ENCODE measurements at regions not wholly inside any gene's neighbourhood (a gene's known extent, or its start where the extent isn't known, plus 50 kb on each side); places are given as distances from the start of the nearest gene placed in this dataset.

DNA sequence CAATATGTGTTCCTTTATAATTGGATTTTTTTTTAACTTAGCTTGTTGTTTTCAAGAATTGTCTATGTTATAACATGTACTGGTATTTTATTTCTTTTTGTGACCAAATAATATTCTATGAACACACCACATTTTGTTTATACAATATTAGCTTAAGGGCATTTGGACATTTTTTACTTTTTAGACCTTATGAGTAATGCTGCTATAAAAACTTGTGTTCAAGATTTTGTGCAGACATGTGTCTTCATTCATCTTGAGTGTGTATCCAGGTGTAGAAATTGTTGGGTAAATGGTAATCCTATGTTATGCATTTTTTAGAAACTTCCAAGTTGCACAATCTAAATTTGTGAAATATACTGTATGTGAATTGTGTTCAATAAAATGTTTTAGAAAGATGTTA is 936.7 kb downstream of the CCSER2 start:
- no peak for TF ChIP-seq POLR2A (IDR thresholded peaks at IDR 0.05)
- TF ChIP-seq, protein P1, sequence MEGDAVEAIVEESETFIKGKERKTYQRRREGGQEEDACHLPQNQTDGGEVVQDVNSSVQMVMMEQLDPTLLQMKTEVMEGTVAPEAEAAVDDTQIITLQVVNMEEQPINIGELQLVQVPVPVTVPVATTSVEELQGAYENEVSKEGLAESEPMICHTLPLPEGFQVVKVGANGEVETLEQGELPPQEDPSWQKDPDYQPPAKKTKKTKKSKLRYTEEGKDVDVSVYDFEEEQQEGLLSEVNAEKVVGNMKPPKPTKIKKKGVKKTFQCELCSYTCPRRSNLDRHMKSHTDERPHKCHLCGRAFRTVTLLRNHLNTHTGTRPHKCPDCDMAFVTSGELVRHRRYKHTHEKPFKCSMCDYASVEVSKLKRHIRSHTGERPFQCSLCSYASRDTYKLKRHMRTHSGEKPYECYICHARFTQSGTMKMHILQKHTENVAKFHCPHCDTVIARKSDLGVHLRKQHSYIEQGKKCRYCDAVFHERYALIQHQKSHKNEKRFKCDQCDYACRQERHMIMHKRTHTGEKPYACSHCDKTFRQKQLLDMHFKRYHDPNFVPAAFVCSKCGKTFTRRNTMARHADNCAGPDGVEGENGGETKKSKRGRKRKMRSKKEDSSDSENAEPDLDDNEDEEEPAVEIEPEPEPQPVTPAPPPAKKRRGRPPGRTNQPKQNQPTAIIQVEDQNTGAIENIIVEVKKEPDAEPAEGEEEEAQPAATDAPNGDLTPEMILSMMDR (IDR thresholded peaks at IDR 0.05): no peak

Data from lower leg skin (tissue), 3 donors.